Stomach (tissue), 8 donors: ENCODE measurements at regions not wholly inside any gene's neighbourhood (a gene's known extent, or its start where the extent isn't known, plus 50 kb on each side); places are given as distances from the start of the nearest gene placed in this dataset.

ENCODE experiments used
- DNase-seq, 2 donors: peaks; one replicate each; pipeline versions ENCODE4 v3.0.0 to v3.0.0-alpha.2; 2013 to 2019
- H3K27ac ChIP-seq, 5 donors: fragments of 200-600 bp in 4 of 5; sonication (generic) in 4 of 5; one replicate each; pipeline ENCODE4 v1.5.1; 2013 to 2019; ENCODE audit warnings: mild to moderate bottlenecking in 1 of 5, moderate library complexity in 1 of 5
- H3K27me3 ChIP-seq, 3 donors: fragments of 200-600 bp; sonication (generic); one replicate each; pipeline ENCODE4 v1.5.1; 2017 to 2019; ENCODE audit warnings: mixed run types in 1 of 3
- H3K36me3 ChIP-seq, 4 donors: fragments of 200-600 bp; sonication (generic); 1 replicate in 3 of 4; 2 replicates in 1 of 4; pipeline ENCODE4 v1.5.1; 2016 to 2019
- H3K4me1 ChIP-seq, 4 donors: fragments of 200-600 bp; sonication (generic); one replicate each; pipeline ENCODE4 v1.5.1; 2016 to 2019
- H3K4me3 ChIP-seq, 4 donors: fragments of 200-600 bp; sonication (generic) in 3 of 4; one replicate each; pipeline ENCODE4 v1.5.1; 2016 to 2019; ENCODE audit warnings: mild to moderate bottlenecking in 1 of 4
- H3K9me3 ChIP-seq, 4 donors: fragments of 200-600 bp; sonication (generic); one replicate each; pipeline ENCODE4 v1.5.1; 2016 to 2019
- CTCF ChIP-seq, 7 experiments: fragments of 450-650 bp in 4 of 7; fragments of 200-600 bp in 3 of 7; sonication (generic) in 3 of 7; IDR thresholded peaks; one replicate each; pipeline ENCODE4 v1.5.1; 2016 to 2019; ENCODE audit warnings: antibody characterized with exemption in 7 of 7, control low read depth in 2 of 7, mild to moderate bottlenecking in 1 of 7
- EP300 ChIP-seq: sonication (generic); formaldehyde crosslinking; IDR thresholded peaks from one replicate; pipeline ENCODE4 v1.6.1; 2017; ENCODE audit warnings: antibody characterized with exemption
- POLR2A ChIP-seq, 4 donors: fragments of 450-650 bp; IDR thresholded peaks; one replicate each; pipeline ENCODE4 v1.6.1; 2016; ENCODE audit warnings: antibody characterized with exemption in 4 of 4, control low read depth in 2 of 4, mild to moderate bottlenecking in 1 of 4, moderate library complexity in 1 of 4
- POLR2AphosphoS5 ChIP-seq, 3 donors: sonication (generic); formaldehyde crosslinking; IDR thresholded peaks; one replicate each; pipeline ENCODE4 v1.6.1; 2016; ENCODE audit warnings: antibody characterized with exemption in 3 of 3
- WGBS, 5 donors: extraction: QIAGEN DNeasy Blood & Tissue Kit in 3 of 5; methylation state at CpG; one replicate each; pipeline versions ENCODE4 v1.1.5 to v1.1.7; 2013 to 2018; 5-methylcytosine and 5-hydroxymethylcytosine counted together
- intact Hi-C: fragments of 100-400 bp; cut with DNase I; formaldehyde crosslinking; loops from one replicate; pipeline ENCODE4 v1.15.1; 2023; ENCODE audit warnings: low total_unique reads
- donor health status: healthy with polysubstance abuse.
- donor health status: Bipolar disorder and iron deficiency.
- donor health status: healthy.

DNA sequence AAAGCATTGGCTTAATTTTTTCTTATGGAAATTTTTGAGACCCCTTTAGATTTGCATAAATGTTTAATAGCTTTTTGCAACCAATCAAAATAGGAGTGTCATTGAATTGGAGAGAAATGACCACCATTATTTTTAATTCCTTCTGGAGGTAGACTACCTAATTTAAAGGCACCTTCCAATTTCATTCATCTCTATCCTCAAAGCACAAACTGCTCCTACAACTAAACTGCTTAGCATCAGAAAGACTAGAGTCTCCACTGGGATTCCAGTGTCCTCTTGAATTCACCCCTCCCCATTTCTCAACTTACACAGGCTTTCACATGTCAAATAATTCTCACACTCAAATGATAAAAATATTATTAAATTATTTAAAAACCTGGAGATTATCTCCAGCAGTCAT is 168.4 kb downstream of the RPS29 start:
- Histone ChIP-seq H3K27me3 (no peaks in the 10 kb centered on the region), H3K27ac (no peak overlapping the region), H3K9me3 (no peaks in the 10 kb centered on the region), H3K4me1 (no peaks in the 10 kb centered on the region), H3K36me3 (no peaks in the 10 kb centered on the region), H3K4me3 (no peak overlapping the region)
- DNase-seq = no peak
- intact Hi-C loops = no loop called here
- no peak for TF ChIP-seq CTCF (IDR thresholded peaks at IDR 0.05)
- no peak for TF ChIP-seq EP300
- no peak for TF ChIP-seq POLR2A (IDR thresholded peaks at IDR 0.05)
- TF ChIP-seq POLR2AphosphoS5 (IDR thresholded peaks at IDR 0.05) = no peak

- no peak for DNase-seq
- H3K36me3 ChIP-seq = no peaks in the 10 kb centered on the region
- intact Hi-C loops = no loop called here
- no peaks in the 10 kb centered on the region for H3K4me1 ChIP-seq
- H3K4me3 ChIP-seq = no peak overlapping the region
- no peak overlapping the region for H3K27ac ChIP-seq
- no peaks in the 10 kb centered on the region for H3K27me3 ChIP-seq
- TF ChIP-seq CTCF (IDR thresholded peaks at IDR 0.05) (no peak), POLR2AphosphoS5 (IDR thresholded peaks at IDR 0.05) (no peak), EP300 (no peak), POLR2A (IDR thresholded peaks at IDR 0.05) (no peak)
- H3K9me3 ChIP-seq = no peaks in the 10 kb centered on the region
- 53 to 68% (median 59%) methylated on average over 1 of the region's 1 CpG for WGBS, 5 donors
Measured at GRCh38 chr14:49408187-49408933, 177.8 kb downstream of the RPS29 start.

GRCh38 chr14:49405291-49405690 is 180.9 kb downstream of the RPS29 start:
- WGBS, 5 donors = 57 to 65% (median 60%) methylated on average over 3 of the region's 3 CpGs
- Histone ChIP-seq H3K9me3 (no peaks in the 10 kb centered on the region), H3K27me3 (no peaks in the 10 kb centered on the region), H3K4me1 (no peaks in the 10 kb centered on the region), H3K27ac (no peak overlapping the region), H3K36me3 (no peaks in the 10 kb centered on the region), H3K4me3 (no peak overlapping the region)
- no peak for DNase-seq
- TF ChIP-seq POLR2A (IDR thresholded peaks at IDR 0.05) (no peak), CTCF (IDR thresholded peaks at IDR 0.05) (no peak), EP300 (no peak), POLR2AphosphoS5 (IDR thresholded peaks at IDR 0.05) (no peak)
- intact Hi-C loops = no loop called here

DNA sequence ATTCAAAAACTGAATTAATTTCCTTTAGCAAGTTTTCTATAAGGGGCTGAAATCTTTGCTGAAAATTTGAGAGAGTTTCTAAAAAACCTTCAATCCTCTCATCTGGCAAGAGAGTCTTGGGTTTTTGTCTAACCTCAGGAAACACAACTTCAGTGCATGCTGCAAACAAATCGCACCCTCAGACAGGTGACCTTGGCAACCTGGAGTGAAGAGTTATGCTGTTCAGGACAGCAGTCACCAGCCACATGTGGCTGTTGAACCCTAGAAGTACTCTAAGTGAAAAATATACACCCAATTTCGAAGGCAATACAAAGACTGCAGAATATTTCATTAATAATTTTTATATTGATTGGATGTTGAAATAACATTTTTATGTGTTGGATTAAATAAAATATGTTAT is 184.8 kb downstream of the RPS29 start:
- intact Hi-C loops = no loop called here
- WGBS, 5 donors = 70 to 89% (median 76%) methylated on average over 2 of the region's 2 CpGs
- no peak overlapping the region for H3K27ac ChIP-seq

More for the DNA sequence above, 184.8 kb downstream of the RPS29 start:
- TF ChIP-seq CTCF (IDR thresholded peaks at IDR 0.05) (no peak), EP300 (no peak), POLR2AphosphoS5 (IDR thresholded peaks at IDR 0.05) (no peak), POLR2A (IDR thresholded peaks at IDR 0.05) (no peak)
- Histone ChIP-seq H3K9me3 (no peaks in the 10 kb centered on the region), H3K4me3 (no peak overlapping the region), H3K4me1 (no peaks in the 10 kb centered on the region), H3K27me3 (no peaks in the 10 kb centered on the region), H3K36me3 (no peaks in the 10 kb centered on the region)
- DNase-seq = no peak
